Activated naive CD4-positive, alpha-beta T cell treated with anti-CD3 and anti-CD28 coated beads for 36 hours (primary cell): ENCODE measurements at regions not wholly inside any gene's neighbourhood (a gene's known extent, or its start where the extent isn't known, plus 50 kb on each side); places are given as distances from the start of the nearest gene placed in this dataset.
"Not testable (repeated sequence)": the region's sequence is repeated elsewhere in the genome, so short reads cannot be mapped to it uniquely, and the experiment has no call there.

Experiments
- CTCF ChIA-PET: fragments of 350-600 bp; sonication (Branson Sonifier 250); formaldehyde crosslinking; loops from one replicate; lab custom pipeline; 2021; ENCODE audit warnings: antibody characterized with exemption; lab: Charles Lee
- DNase-seq: peaks from one replicate; pipeline ENCODE4 v3.0.0-alpha.2; 2020
- H3K27ac Mint-ChIP-seq: one replicate; pipeline ENCODE4 v1.8.0; 2021; ENCODE audit warnings: mild to moderate bottlenecking, mixed read lengths
- H3K27me3 Mint-ChIP-seq: one replicate; pipeline ENCODE4 v1.8.0; 2021; ENCODE audit warnings: low read depth, mixed read lengths
- H3K36me3 Mint-ChIP-seq: one replicate; pipeline ENCODE4 v1.8.0; 2021; ENCODE audit warnings: low read depth, mixed read lengths
- H3K4me1 Mint-ChIP-seq: one replicate; pipeline ENCODE4 v1.8.0; 2021; ENCODE audit warnings: low read depth, mixed read lengths
- H3K4me3 Mint-ChIP-seq: one replicate; pipeline ENCODE4 v1.8.0; 2021; ENCODE audit warnings: mild to moderate bottlenecking, moderate library complexity, mixed read lengths
- H3K9me3 Mint-ChIP-seq: one replicate; pipeline ENCODE4 v1.8.0; 2021; ENCODE audit warnings: mixed read lengths
- intact Hi-C: fragments of 100-400 bp; cut with micrococcal nuclease; formaldehyde crosslinking; loops from one replicate; pipeline ENCODE4 v1.15.1; 2023

DNA sequence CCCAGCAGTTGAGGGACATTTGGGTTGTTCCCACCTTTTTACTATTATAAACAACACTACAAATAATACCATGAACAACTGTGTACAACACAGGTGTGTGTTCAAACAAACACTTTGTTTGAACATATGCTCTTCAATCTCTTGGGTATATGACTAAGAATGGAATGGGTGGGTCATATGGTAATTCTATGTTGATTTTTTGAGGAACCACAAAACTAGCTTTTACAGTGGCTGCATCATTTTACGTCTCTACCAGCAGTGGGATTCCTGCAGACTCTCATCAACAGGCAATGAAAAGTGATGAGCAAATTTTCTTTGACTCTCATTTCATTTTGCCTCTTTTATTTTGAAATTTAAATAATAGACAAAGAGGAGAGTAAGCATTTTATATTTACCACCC, 116.9 kb upstream of the KLF14 start:
- Mint-ChIP-seq H3K27me3 (no peaks in the 10 kb centered on the region), H3K4me3 (no peak overlapping the region), H3K27ac (no peak overlapping the region), H3K36me3 (peaks cover 24% of the 10 kb centered on the region), H3K9me3 (peaks cover 4% of the 10 kb centered on the region), H3K4me1 (no peaks in the 10 kb centered on the region)
- CTCF ChIA-PET, result interaction anchor here (1.7 kb wide), 1 partner anchor 19 kb away, joined by 5 read pairs; no protein-coding TSS in a partner anchor
- intact Hi-C loops, result no loop called here
- DNase-seq, result no peak

DNA sequence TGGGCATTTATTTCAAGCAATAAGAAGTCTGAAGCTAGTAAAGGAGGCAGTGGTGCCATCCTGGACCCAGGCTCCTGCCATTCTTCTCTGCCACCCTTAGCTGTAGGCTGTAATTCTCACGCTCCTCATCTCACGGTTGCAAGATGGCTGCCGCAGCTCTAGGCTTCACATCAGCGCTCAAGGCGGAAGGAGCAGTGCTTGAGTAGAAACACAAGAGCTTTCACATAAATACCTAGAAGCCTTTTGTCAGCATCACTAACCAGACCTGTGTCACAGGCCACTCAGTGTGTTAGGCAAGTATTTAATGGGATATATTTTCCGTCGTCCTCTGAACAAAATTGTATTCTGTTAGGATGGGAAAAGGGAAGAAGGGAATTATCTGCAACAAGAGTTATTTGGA, 118.9 kb upstream of the KLF14 start:
- H3K4me1 Mint-ChIP-seq, result no peaks in the 10 kb centered on the region
- H3K27ac Mint-ChIP-seq, result no peak overlapping the region
- DNase-seq, result no peak
- H3K36me3 Mint-ChIP-seq, result peaks cover 42% of the 10 kb centered on the region
- intact Hi-C loops, result no loop called here
- H3K9me3 Mint-ChIP-seq, result peaks cover 13% of the 10 kb centered on the region
- CTCF ChIA-PET, result no interaction called here
- H3K27me3 Mint-ChIP-seq, result no peaks in the 10 kb centered on the region
- no peak overlapping the region for H3K4me3 Mint-ChIP-seq

DNA sequence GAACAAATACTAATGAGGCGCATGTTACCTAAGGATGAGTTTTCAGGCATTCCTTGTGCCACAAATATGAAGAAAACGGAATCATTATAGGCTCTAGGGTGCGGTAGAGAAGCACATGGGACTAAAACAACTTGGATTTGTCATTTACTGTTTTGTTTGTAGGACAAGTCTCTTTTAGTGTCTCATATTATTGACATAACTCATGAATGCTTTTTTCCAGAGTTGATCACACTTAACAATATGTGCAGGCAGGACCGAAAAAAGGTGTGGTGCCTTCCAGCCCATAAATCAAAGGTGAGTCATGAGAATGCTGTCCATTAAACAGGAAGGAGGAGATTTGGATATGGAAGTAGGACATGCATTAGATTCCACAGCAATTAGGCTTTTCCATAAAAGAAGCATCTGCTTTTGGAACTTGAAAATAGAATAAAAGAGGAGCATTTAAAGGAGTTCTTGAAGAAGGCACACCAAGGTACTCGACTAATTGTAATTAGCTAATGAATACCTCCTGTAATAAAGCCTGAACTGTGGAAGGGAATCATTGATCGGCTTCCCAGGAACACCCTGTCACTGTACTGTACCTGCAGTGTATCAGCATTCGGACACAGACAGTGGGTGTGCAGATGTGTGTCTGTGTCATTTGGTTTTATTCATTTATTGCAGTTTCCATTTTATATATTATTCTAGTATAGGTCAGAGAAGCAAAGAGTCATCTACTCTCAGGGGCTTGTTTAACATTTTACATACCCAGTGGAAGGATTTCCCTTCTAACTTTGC, 119.7 kb upstream of the KLF14 start:
- Mint-ChIP-seq H3K27me3 (no peaks in the 10 kb centered on the region), H3K4me1 (no peaks in the 10 kb centered on the region), H3K9me3 (peaks cover 19% of the 10 kb centered on the region), H3K36me3 (peaks cover 50% of the 10 kb centered on the region), H3K4me3 (no peak overlapping the region), H3K27ac (no peak overlapping the region)
- CTCF ChIA-PET, result no interaction called here
- no peak for DNase-seq
- intact Hi-C loops, result no loop called here

DNA sequence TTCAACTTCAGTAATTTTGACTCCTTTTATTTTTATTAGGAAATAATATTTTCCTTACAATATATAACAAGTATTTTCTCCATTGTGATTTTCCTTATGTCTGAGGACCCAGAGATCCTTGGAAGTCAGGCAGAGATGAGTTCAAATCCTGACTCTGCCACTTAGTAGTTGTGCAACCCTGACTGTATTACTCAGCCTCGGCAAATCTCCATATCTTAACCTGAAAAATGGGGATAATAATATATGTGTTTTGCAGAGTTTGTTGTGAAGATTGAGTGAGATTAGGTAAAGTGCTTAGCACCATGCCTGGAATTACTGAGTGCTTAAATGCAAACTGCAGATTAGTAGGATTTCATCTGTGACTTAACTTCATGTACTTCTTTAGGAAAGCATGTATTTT, 120.5 kb upstream of the KLF14 start:
- Mint-ChIP-seq H3K27me3 (no peaks in the 10 kb centered on the region), H3K4me3 (no peak overlapping the region), H3K27ac (no peak overlapping the region), H3K36me3 (peaks cover 58% of the 10 kb centered on the region), H3K9me3 (peaks cover 26% of the 10 kb centered on the region), H3K4me1 (no peaks in the 10 kb centered on the region)
- DNase-seq, result no peak
- intact Hi-C loops, result no loop called here
- CTCF ChIA-PET, result no interaction called here

DNA sequence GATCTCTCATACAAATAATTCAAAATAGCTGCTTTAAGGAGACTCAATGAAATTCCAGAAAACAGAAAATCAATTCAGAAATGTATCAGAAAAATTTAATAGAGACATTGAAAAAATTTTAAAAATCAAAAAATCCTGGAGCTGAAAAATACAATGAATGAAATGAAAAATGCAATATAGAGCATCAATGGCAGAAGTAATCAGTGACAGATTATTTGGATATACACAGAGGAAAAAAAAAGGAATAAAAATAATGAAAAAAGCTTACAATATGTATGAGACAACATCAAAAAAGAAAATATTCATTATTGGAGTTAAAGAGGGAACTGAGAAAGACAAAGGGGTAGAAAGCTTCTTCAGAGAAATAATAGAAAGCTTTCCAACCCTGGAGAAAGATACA, 122.9 kb upstream of the KLF14 start:
- intact Hi-C loops, result no loop called here
- CTCF ChIA-PET, result interaction anchor here (1.3 to 2.2 kb wide), 3 partner anchors 11 to 99 kb away, joined by 3 to 6 read pairs (median 5); no protein-coding TSS in a partner anchor
- Mint-ChIP-seq H3K9me3 (peaks cover 45% of the 10 kb centered on the region), H3K4me3 (no peak overlapping the region), H3K36me3 (peaks cover 82% of the 10 kb centered on the region), H3K4me1 (no peaks in the 10 kb centered on the region), H3K27ac (no peak overlapping the region), H3K27me3 (no peaks in the 10 kb centered on the region)
- no peak for DNase-seq

DNA sequence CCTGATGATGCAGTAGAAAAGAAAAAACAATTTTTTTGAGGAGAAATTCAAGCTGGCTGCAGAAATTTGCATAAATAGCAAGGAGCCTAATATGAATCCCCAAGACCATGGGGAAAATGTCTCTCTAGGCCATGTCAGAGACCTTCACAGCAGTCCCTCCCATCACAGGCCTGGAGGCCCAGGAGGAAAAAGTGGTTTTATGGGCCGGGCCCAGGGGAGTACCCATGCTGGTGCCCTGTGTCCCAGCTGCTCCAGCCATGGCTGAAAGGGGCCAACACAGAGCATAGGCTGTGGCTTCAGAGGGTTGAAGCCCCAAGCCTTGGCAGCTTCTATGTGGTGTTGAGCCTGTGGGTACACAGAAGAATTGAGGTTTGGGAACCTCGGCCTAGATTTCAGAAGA, 126.8 kb upstream of the KLF14 start:
- DNase-seq, intact Hi-C loops, H3K4me3 Mint-ChIP-seq, H3K27me3 Mint-ChIP-seq, H3K4me1 Mint-ChIP-seq, H3K27ac Mint-ChIP-seq: not testable (repeated sequence)
- CTCF ChIA-PET, result interaction anchor here (0.9 kb wide), 1 partner anchor 29 kb away, joined by 3 read pairs; no protein-coding TSS in a partner anchor
- Mint-ChIP-seq H3K9me3 (peaks cover 50% of the 10 kb centered on the region), H3K36me3 (peaks cover 96% of the 10 kb centered on the region)

DNA sequence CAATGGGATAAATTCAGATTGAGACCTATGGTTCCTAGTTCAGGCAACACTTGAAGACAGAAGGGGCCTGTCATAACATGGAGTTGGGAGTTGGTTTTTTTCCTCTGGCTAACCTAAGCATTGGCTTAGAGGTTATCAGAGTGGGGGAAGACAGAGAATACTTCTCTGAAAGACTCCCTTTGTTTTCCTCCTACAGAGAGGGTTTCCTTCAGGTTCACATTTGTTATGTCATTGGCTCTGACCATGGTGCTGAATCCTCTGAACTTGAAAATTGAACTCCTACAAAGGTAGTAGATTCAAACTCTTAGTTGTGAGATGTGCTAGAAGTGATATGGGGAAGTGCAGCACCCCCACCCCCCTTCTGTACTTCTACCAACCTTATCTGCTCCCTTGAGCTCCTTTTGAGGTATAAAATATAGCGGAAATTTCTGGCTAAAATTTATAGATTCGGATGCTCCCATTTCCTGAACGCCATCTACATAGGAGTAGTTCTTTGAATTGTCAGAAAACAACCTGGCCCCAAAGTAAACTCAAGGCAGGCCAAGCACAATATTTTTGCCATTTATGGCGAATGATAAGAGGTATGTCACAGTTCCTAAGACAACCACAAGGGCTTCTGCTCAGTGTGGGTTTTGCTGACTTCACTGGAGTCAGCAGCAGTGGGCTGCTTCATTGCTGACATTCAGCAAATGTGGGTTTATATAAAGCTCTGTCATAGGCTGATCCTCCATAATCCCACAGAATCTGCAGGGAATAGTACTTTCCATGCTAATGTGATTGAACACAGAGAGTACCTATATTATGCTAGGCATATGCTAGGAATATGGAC, 131.6 kb upstream of the KLF14 start:
- Mint-ChIP-seq H3K27me3 (no peaks in the 10 kb centered on the region), H3K4me3 (no peak overlapping the region), H3K27ac (no peak overlapping the region), H3K36me3 (peaks cover 83% of the 10 kb centered on the region), H3K9me3 (peaks cover 17% of the 10 kb centered on the region), H3K4me1 (no peaks in the 10 kb centered on the region)
- intact Hi-C loops, result no loop called here
- no peak for DNase-seq
- CTCF ChIA-PET, result interaction anchor here (1.1 kb wide), 1 partner anchor 134 kb away, joined by 3 read pairs; no protein-coding TSS in a partner anchor

DNA sequence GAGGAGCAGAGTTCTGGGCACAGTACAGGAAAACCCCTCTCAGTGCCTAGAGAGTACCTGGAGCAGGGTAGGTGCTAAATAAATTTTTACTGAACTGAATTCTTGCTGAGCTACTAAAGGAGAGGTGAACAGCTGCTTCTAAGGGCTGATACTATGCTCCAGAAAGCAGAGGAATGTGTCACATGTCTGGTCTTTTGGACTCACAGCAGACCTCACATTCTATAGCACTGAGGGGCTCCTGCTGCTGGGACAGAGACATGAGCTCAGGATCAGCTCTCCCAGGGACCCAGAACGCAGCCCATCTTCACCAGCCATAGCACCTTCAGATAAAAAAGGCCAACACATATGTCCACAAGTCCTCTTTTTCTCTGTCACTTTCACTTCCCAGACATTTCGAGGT, 133.0 kb upstream of the KLF14 start:
- H3K4me1 Mint-ChIP-seq, result no peaks in the 10 kb centered on the region
- intact Hi-C loops, result no loop called here
- H3K9me3 Mint-ChIP-seq, result peaks cover 6% of the 10 kb centered on the region
- peaks cover 76% of the 10 kb centered on the region for H3K36me3 Mint-ChIP-seq
- CTCF ChIA-PET, result interaction anchor here (0.6 to 2.0 kb wide), 2 partner anchors 10 to 30 kb away, joined by 4 to 6 read pairs; no protein-coding TSS in a partner anchor
- no peak overlapping the region for H3K27ac Mint-ChIP-seq
- no peaks in the 10 kb centered on the region for H3K27me3 Mint-ChIP-seq
- DNase-seq, result no peak
- H3K4me3 Mint-ChIP-seq, result no peak overlapping the region

DNA sequence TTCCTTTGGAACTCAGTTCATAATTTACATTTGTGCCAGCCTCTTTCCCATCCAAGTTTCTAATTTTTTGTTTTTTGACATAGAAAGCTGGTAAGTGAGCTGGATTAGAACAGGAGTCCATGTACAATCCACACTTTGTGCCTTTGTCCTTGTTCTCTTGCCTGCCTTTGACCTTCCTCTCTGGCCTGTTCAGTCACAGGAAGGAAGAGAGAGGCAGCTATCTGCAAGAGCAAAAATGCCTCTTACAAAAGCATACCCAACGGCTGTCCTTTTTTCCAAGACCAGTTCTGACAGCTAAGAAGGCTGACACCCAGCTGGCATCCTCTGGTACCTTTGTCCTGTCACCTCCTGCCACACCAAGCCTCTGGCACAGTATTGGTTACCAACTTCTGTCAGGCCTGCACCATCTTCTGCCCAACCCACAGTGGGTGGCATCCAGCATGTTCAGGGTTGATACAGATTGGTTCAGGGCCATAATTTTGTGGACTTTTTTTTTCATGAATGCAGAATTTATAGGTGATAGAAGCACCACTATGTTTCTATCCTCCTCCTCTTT, 133.7 kb upstream of the KLF14 start:
- Mint-ChIP-seq H3K27me3 (no peaks in the 10 kb centered on the region), H3K36me3 (peaks cover 76% of the 10 kb centered on the region), H3K4me3 (no peak overlapping the region), H3K9me3 (peaks cover 5% of the 10 kb centered on the region), H3K4me1 (peaks cover 3% of the 10 kb centered on the region), H3K27ac (no peak overlapping the region)
- no peak for DNase-seq
- CTCF ChIA-PET, result interaction anchor here (2.0 kb wide), 1 partner anchor 11 kb away, joined by 6 read pairs; no protein-coding TSS in a partner anchor
- intact Hi-C loops, result no loop called here

DNA sequence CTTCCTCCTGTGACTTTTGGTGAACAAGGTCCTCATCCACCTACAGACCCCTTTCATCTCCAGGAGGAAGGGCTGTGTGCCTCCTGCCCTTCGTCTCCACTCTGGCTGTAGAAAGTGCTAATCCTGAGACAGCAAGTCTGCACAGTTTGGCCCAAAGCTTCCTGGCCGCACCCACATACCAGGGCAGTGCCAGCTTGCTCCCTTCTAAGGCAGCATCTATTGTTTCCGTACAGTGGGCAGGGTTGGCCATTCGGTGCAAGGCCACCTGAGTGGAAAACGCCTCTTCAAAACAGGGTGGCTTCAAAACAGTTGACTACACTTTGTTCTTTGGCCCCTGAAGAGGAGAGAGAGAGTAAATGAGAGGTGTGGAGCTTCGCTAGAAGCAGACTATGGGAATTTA, 134.1 kb upstream of the KLF14 start:
- Mint-ChIP-seq H3K4me3 (no peak overlapping the region), H3K27me3 (no peaks in the 10 kb centered on the region), H3K27ac (no peak overlapping the region), H3K9me3 (peaks cover 4% of the 10 kb centered on the region), H3K4me1 (peaks cover 4% of the 10 kb centered on the region), H3K36me3 (peaks cover 73% of the 10 kb centered on the region)
- DNase-seq, result no peak
- CTCF ChIA-PET, result interaction anchor here (2.0 kb wide), 1 partner anchor 11 kb away, joined by 6 read pairs; no protein-coding TSS in a partner anchor
- intact Hi-C loops, result no loop called here

DNA sequence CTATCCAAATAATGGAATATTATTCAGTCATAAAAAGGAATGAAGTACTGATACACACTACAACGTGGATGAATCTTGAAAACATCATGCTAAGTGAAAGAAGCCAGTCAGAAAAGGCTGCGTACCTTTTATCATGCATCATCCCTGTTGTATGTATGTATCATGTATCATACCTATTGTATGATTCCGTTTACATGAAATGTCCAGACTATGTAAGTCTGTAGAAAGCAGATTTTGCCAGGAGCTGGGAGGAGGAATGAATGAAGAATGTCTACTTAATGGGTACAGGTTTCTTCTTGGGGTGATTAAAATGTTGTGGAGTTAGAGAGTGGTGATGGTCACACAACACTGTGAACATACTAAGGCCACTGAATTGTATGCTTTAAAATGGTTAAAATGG, 135.9 kb upstream of the KLF14 start:
- Mint-ChIP-seq H3K27ac (no peak overlapping the region), H3K9me3 (peaks cover 2% of the 10 kb centered on the region), H3K4me1 (peaks cover 13% of the 10 kb centered on the region), H3K27me3 (no peaks in the 10 kb centered on the region), H3K4me3 (no peak overlapping the region), H3K36me3 (peaks cover 70% of the 10 kb centered on the region)
- DNase-seq, result no peak
- intact Hi-C loops, result no loop called here
- CTCF ChIA-PET, result no interaction called here

DNA sequence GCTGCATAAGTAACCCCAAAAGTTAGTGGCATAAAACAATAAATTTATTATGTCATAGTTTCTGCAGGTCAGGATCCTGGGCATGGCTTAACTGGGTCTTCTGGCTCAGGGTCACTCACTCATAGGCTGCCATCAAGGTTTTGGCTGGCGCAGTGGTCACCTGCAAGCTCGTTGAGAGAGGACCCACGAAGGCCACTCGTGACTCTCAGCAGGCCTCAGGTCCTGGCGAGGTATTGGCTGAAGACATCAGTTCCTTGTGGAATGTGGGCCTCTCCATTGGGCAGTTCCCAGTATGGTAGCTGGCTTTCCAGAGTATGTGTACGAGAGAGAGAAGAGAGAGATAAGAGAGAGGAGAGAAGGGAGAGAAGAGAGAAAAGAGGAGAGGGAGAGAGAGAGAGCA, 138.3 kb upstream of the KLF14 start:
- Mint-ChIP-seq H3K27ac (peak overlapping the region; percentile 0), H3K4me3 (no peak overlapping the region), H3K27me3 (no peaks in the 10 kb centered on the region), H3K9me3 (no peaks in the 10 kb centered on the region), H3K4me1 (peaks cover 26% of the 10 kb centered on the region), H3K36me3 (peaks cover 63% of the 10 kb centered on the region)
- no peak for DNase-seq
- intact Hi-C loops, result no loop called here
- CTCF ChIA-PET, result interaction anchor here (0.9 to 1.3 kb wide), 2 partner anchors 10 to 25 kb away, joined by 4 read pairs; no protein-coding TSS in a partner anchor
